ENCODE measurements at regions not wholly inside any gene's neighbourhood (a gene's known extent, or its start where the extent isn't known, plus 50 kb on each side); places are given as distances from the start of the nearest gene placed in this dataset.
"Not testable (repeated sequence)": the region's sequence is repeated elsewhere in the genome, so short reads cannot be mapped to it uniquely, and the experiment has no call there.

GRCh38 chr6:103719545-103719944 lies 1140.2 kb downstream of the HACE1 start:
- ATAC-seq (no peak), DNase-seq (no peak)
- Histone ChIP-seq H3K36me3 (ENCODE audit: low read depth) (no peaks in the 10 kb centered on the region), H3K9me3 (no peaks in the 10 kb centered on the region), H3K4me3 (no peak overlapping the region), H3K4me1 (ENCODE audit: low read depth) (no peaks in the 10 kb centered on the region)
- intact Hi-C loops (cut with DNase I, micrococcal nuclease) = no loop called here
- TF ChIP-seq CTCF (IDR thresholded peaks at IDR 0.05) = no peak

- intact Hi-C loops (cut with DNase I, micrococcal nuclease) = no loop called here
- no peaks in the 10 kb centered on the region for H3K9me3 ChIP-seq
- DNase-seq = no peak
- H3K4me3 ChIP-seq = no peak overlapping the region
- ATAC-seq = no peak
- no peaks in the 10 kb centered on the region for H3K36me3 ChIP-seq (ENCODE audit: low read depth)
- no peak for TF ChIP-seq CTCF (IDR thresholded peaks at IDR 0.05)
- no peaks in the 10 kb centered on the region for H3K4me1 ChIP-seq (ENCODE audit: low read depth)
These were observed 1144.5 kb downstream of the HACE1 start for GRCh38 chr6:103715269-103715668.

GRCh38 chr6:103709236-103709635 lies 1150.5 kb downstream of the HACE1 start:
- intact Hi-C loops (cut with DNase I, micrococcal nuclease); H3K4me1 ChIP-seq (ENCODE audit: low read depth); ATAC-seq; DNase-seq; H3K4me3 ChIP-seq; H3K36me3 ChIP-seq (ENCODE audit: low read depth); H3K9me3 ChIP-seq: not testable (repeated sequence)

GRCh38 chr6:103707596-103708325 lies 1152.0 kb downstream of the HACE1 start:
- Histone ChIP-seq H3K4me3 (no peak overlapping the region), H3K36me3 (ENCODE audit: low read depth) (no peaks in the 10 kb centered on the region), H3K4me1 (ENCODE audit: low read depth) (no peaks in the 10 kb centered on the region), H3K9me3 (no peaks in the 10 kb centered on the region)
- no peak for DNase-seq
- intact Hi-C loops (cut with DNase I, micrococcal nuclease) = no loop called here
- no peak for ATAC-seq
- no peak for TF ChIP-seq CTCF (IDR thresholded peaks at IDR 0.05)

GRCh38 chr6:103699769-103700168 lies 1160.0 kb downstream of the HACE1 start:
- intact Hi-C loops (cut with DNase I, micrococcal nuclease) = no loop called here
- H3K4me3 ChIP-seq = no peak overlapping the region
- no peaks in the 10 kb centered on the region for H3K9me3 ChIP-seq
- no peaks in the 10 kb centered on the region for H3K36me3 ChIP-seq (ENCODE audit: low read depth)
- DNase-seq (no peak), ATAC-seq (no peak)
- no peaks in the 10 kb centered on the region for H3K4me1 ChIP-seq (ENCODE audit: low read depth)
- TF ChIP-seq CTCF (IDR thresholded peaks at IDR 0.05) = no peak

GRCh38 chr6:103687430-103687829 lies 1172.3 kb downstream of the HACE1 start:
- no peak for ATAC-seq
- intact Hi-C loops (cut with DNase I, micrococcal nuclease) = no loop called here
- TF ChIP-seq CTCF (IDR thresholded peaks at IDR 0.05) = no peak
- no peaks in the 10 kb centered on the region for H3K4me1 ChIP-seq (ENCODE audit: low read depth)
- no peak for DNase-seq
- H3K36me3 ChIP-seq (ENCODE audit: low read depth) = no peaks in the 10 kb centered on the region
- no peak overlapping the region for H3K4me3 ChIP-seq
- no peaks in the 10 kb centered on the region for H3K9me3 ChIP-seq

All from mucosa of descending colon (tissue), 3 donors.